ENCODE measurements at regions not wholly inside any gene's neighbourhood (a gene's known extent, or its start where the extent isn't known, plus 50 kb on each side); places are given as distances from the start of the nearest gene placed in this dataset.

DNA sequence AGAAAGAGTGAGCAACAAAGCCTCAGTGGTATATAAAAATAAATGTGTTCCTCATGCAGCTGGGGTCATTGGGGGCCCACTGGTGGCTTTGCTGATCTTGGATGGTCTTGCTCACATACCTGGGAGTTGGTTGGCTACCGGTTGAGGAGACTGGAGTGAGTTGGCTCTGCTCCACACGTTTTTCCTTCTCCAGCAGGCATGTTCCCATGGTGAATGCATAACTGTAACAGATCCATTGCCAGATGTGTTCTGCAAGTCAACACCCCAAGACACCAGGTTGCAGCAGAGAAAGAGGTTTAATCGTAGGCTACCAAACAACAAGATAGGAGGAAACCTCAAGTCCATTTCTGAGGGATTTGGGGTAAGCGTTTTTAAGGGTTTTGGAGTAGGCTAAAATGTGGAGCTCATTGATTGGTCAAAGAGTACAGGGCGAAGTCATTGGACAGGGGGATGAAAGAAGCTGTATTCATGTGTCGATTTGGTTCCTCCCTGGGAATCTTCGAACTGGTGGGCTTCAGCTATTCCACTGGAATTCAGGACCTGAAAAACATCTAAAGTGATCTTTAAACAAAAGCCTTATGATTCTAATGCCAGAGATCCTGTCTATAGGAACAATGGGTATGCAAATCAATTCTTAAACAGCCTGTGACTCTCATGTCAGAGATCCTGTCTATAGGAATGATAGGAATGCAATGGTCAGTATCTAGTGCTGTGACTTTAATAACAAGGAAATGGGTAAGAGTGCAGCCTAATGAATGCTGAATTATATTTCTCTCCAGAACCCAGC is 467.5 kb upstream of the C16orf82 start:
- H3K27me3 ChIP-seq (ENCODE audit: insufficient read depth, low read depth): no peaks in the 10 kb centered on the region
- no peaks in the 10 kb centered on the region for H3K36me3 ChIP-seq (ENCODE audit: insufficient read depth)
- H3K4me1 ChIP-seq (ENCODE audit: low read depth, poor library complexity, severe bottlenecking): no peaks in the 10 kb centered on the region
- H3K4me3 ChIP-seq (IDR thresholded peaks at IDR 0.05; ENCODE audit: insufficient read depth, low read depth, low read length): no peak overlapping the region
- no peaks in the 10 kb centered on the region for H3K79me2 ChIP-seq (ENCODE audit: insufficient read depth, low read depth)
- H3K4me2 ChIP-seq: no peak overlapping the region
- H2AFZ ChIP-seq (ENCODE audit: low read depth): no peak overlapping the region
- no peak overlapping the region for H3K9ac ChIP-seq
- no peaks in the 10 kb centered on the region for H4K20me1 ChIP-seq (ENCODE audit: insufficient read depth)
- TF ChIP-seq, protein P1, sequence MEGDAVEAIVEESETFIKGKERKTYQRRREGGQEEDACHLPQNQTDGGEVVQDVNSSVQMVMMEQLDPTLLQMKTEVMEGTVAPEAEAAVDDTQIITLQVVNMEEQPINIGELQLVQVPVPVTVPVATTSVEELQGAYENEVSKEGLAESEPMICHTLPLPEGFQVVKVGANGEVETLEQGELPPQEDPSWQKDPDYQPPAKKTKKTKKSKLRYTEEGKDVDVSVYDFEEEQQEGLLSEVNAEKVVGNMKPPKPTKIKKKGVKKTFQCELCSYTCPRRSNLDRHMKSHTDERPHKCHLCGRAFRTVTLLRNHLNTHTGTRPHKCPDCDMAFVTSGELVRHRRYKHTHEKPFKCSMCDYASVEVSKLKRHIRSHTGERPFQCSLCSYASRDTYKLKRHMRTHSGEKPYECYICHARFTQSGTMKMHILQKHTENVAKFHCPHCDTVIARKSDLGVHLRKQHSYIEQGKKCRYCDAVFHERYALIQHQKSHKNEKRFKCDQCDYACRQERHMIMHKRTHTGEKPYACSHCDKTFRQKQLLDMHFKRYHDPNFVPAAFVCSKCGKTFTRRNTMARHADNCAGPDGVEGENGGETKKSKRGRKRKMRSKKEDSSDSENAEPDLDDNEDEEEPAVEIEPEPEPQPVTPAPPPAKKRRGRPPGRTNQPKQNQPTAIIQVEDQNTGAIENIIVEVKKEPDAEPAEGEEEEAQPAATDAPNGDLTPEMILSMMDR (conservative IDR thresholded peaks at IDR 0.05; ENCODE audit: low read depth, low read length): no peak
- H3K27ac ChIP-seq: no peak overlapping the region

DNA sequence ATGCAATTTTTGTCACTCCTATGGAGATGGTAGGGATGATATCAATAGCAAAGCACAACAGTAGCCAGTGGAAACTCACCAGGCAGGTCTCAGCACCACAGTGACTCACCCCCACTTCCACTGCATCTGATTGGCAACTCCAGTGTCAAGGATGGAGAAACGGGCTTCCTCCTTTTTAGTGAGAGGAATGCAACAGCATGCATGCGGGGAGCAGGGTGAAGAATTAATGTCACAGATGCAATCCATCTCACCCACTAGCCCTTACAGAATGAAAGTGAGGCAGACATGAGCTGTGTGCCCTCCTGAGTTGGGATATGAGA is 467.0 kb upstream of the C16orf82 start:
- Histone ChIP-seq H3K4me2 (no peak overlapping the region), H2AFZ (ENCODE audit: low read depth) (no peak overlapping the region), H3K9ac (no peak overlapping the region), H3K4me1 (ENCODE audit: low read depth, poor library complexity, severe bottlenecking) (no peaks in the 10 kb centered on the region), H4K20me1 (ENCODE audit: insufficient read depth) (no peaks in the 10 kb centered on the region), H3K27me3 (ENCODE audit: insufficient read depth, low read depth) (no peaks in the 10 kb centered on the region), H3K79me2 (ENCODE audit: insufficient read depth, low read depth) (no peaks in the 10 kb centered on the region), H3K27ac (no peak overlapping the region), H3K4me3 (IDR thresholded peaks at IDR 0.05; ENCODE audit: insufficient read depth, low read depth, low read length) (no peak overlapping the region), H3K36me3 (ENCODE audit: insufficient read depth) (no peaks in the 10 kb centered on the region)
- TF ChIP-seq, protein P1 (conservative IDR thresholded peaks at IDR 0.05; ENCODE audit: low read depth, low read length): no peak

DNA sequence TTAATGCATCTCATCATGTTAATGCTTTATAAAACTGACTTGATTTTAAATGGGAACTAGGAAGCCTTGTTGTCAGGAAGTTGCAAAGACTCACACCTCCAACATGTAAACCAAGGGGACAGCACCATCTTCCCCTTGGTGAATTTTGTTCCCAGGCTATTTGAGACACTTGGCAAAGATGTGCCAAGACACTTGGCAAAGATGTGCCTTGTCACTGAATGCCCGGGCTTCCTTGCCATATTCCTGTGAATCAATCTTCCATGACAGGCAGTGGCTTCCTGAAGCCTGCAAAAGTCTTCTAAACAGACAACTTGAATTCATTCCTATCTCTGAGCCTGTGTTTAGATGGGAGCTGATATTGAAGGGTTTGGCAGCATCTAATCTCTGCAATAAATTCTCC is 465.4 kb upstream of the C16orf82 start:
- no peak overlapping the region for H3K27ac ChIP-seq
- H4K20me1 ChIP-seq (ENCODE audit: insufficient read depth): no peaks in the 10 kb centered on the region
- H3K36me3 ChIP-seq (ENCODE audit: insufficient read depth): no peaks in the 10 kb centered on the region
- H3K4me1 ChIP-seq (ENCODE audit: low read depth, poor library complexity, severe bottlenecking): no peaks in the 10 kb centered on the region
- H2AFZ ChIP-seq (ENCODE audit: low read depth): no peak overlapping the region
- no peak overlapping the region for H3K9ac ChIP-seq
- H3K79me2 ChIP-seq (ENCODE audit: insufficient read depth, low read depth): no peaks in the 10 kb centered on the region
- TF ChIP-seq, protein P1 (conservative IDR thresholded peaks at IDR 0.05; ENCODE audit: low read depth, low read length): no peak
- no peaks in the 10 kb centered on the region for H3K27me3 ChIP-seq (ENCODE audit: insufficient read depth, low read depth)
- H3K4me3 ChIP-seq (IDR thresholded peaks at IDR 0.05; ENCODE audit: insufficient read depth, low read depth, low read length): no peak overlapping the region
- H3K4me2 ChIP-seq: no peak overlapping the region

DNA sequence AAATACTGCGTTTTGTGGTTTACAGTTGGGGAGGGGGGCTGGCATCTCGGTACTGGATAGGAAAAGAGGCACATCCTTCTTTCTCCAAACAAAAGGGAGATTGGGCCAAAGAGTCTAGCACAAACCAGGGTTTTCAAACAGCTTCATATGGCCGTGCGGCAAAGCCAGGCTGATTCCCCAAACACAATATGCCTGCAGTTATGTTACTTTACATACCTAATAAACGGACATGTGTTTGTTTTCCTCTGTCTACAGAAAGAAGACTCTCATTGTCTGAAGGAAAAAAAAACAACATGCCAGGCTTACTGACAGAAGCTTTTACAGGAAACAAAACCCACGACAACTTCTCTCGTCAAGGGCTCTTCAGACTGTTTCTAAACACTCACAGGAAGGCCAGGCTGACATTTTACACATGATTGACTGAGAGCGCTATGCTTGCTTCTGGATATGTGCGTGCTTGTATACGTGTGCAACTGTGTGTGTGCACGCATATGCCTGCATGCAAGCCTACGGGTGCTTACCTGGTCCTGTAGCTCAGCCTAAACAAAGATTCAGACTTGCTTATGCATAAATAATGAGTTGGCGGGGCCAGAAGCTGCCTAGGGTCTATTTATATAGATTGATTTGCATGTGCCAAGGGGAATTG is 461.0 kb upstream of the C16orf82 start:
- H3K4me1 ChIP-seq (ENCODE audit: low read depth, poor library complexity, severe bottlenecking): no peaks in the 10 kb centered on the region
- TF ChIP-seq, protein P1 (conservative IDR thresholded peaks at IDR 0.05; ENCODE audit: low read depth, low read length): no peak

More for the DNA sequence above, 461.0 kb upstream of the C16orf82 start:
- no peak overlapping the region for H2AFZ ChIP-seq (ENCODE audit: low read depth)
- H3K27ac ChIP-seq: no peak overlapping the region
- no peak overlapping the region for H3K4me3 ChIP-seq (IDR thresholded peaks at IDR 0.05; ENCODE audit: insufficient read depth, low read depth, low read length)
- H3K36me3 ChIP-seq (ENCODE audit: insufficient read depth): no peaks in the 10 kb centered on the region
- H3K27me3 ChIP-seq (ENCODE audit: insufficient read depth, low read depth): no peaks in the 10 kb centered on the region
- no peak overlapping the region for H3K9ac ChIP-seq
- no peaks in the 10 kb centered on the region for H3K79me2 ChIP-seq (ENCODE audit: insufficient read depth, low read depth)
- no peaks in the 10 kb centered on the region for H4K20me1 ChIP-seq (ENCODE audit: insufficient read depth)
- no peak overlapping the region for H3K4me2 ChIP-seq
